Vagina (tissue), 2 donors: ENCODE measurements at regions not wholly inside any gene's neighbourhood (a gene's known extent, or its start where the extent isn't known, plus 50 kb on each side); places are given as distances from the start of the nearest gene placed in this dataset.

Experiments used
- DNase-seq, 2 donors: peaks; one replicate each; pipeline ENCODE4 v3.0.0-alpha.2; 2017; ENCODE audit errors: extremely low spot score in 2 of 2
- H3K27ac ChIP-seq: fragments of 200-600 bp; sonication (generic); one replicate; pipeline ENCODE4 v1.5.1; 2019
- H3K27me3 ChIP-seq: fragments of 200-600 bp; sonication (generic); one replicate; pipeline ENCODE4 v1.5.1; 2019
- H3K36me3 ChIP-seq, 2 donors: fragments of 200-600 bp; sonication (generic); one replicate each; pipeline ENCODE4 v1.5.1; 2017 to 2019
- H3K4me1 ChIP-seq: fragments of 200-600 bp; sonication (generic); one replicate; pipeline ENCODE4 v1.5.1; 2019
- H3K4me3 ChIP-seq, 2 donors: fragments of 200-600 bp; sonication (generic); 1 replicate in 1 of 2; 2 replicates in 1 of 2; pipeline ENCODE4 v1.5.1; 2016 to 2019
- H3K9me3 ChIP-seq: fragments of 200-600 bp; sonication (generic); one replicate; pipeline ENCODE4 v1.5.1; 2019
- POLR2A ChIP-seq, 2 donors: fragments of 450-650 bp; IDR thresholded peaks; one replicate each; pipeline ENCODE4 v1.6.1; 2017; ENCODE audit warnings: antibody characterized with exemption in 2 of 2, mild to moderate bottlenecking in 2 of 2, moderate library complexity in 2 of 2
- POLR2AphosphoS5 ChIP-seq, 2 donors: sonication (generic); formaldehyde crosslinking; IDR thresholded peaks; one replicate each; pipeline ENCODE4 v1.9.0; 2017; ENCODE audit warnings: antibody characterized with exemption in 2 of 2, mild to moderate bottlenecking in 2 of 2, low read depth in 1 of 2; ENCODE audit not compliant: insufficient read depth in 1 of 2
- intact Hi-C: fragments of 100-400 bp; cut with DNase I; formaldehyde crosslinking; loops from one replicate; pipeline ENCODE4 v1.15.1; 2023
- TF ChIP-seq, protein P1 (sequence below), 3 experiments: fragments of 450-650 bp in 2 of 3; fragments of 200-600 bp in 1 of 3; sonication (generic) in 1 of 3; IDR thresholded peaks; one replicate each; pipeline ENCODE4 v1.5.1; 2017 to 2019; ENCODE audit warnings: antibody characterized with exemption in 3 of 3, mild to moderate bottlenecking in 2 of 3, moderate library complexity in 2 of 3

DNA sequence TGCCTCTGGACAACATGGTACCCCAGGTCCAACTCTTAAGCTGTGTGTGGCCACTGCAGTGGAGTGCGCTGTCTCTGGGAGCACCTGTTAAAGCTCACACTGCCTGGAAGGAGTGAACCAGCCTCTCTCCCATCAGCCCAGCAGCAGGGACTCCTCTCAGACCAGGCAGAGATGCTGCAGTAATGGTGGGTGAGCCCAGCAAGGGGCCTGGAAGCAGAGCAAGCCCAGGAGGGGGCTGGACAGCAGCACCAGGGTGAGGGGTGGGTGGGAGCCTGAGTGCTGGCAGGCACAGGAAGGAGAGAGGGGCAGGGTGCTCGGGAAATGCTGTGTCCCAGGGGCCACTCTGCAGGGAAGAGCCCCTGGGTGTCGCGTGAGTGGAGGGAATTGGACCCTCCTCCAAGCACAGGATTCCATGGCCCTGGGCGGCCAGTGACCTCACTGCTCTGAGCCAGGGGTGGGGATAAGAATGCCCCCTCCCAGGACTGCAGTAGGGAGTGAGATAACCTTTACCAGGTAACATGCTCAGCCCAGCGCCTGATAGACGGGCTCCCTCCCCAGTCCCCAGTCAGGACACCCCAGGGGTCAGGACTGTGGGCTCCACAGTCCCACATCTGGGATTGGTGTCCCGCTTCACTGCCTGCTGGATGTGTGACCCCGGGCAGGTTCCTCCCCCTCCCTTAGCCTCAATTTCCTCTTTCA lies 313.1 kb downstream of the MATN1 start:
- Histone ChIP-seq H3K27ac (no peak overlapping the region), H3K4me3 (no peak overlapping the region), H3K4me1 (no peaks in the 10 kb centered on the region), H3K36me3 (no peaks in the 10 kb centered on the region), H3K9me3 (no peaks in the 10 kb centered on the region), H3K27me3 (no peaks in the 10 kb centered on the region)
- TF ChIP-seq POLR2AphosphoS5 (IDR thresholded peaks at IDR 0.05; ENCODE audit: insufficient read depth in 1 of 2, low read depth in 1 of 2) (no peak), POLR2A (IDR thresholded peaks at IDR 0.05) (no peak)
- TF ChIP-seq, protein P1, sequence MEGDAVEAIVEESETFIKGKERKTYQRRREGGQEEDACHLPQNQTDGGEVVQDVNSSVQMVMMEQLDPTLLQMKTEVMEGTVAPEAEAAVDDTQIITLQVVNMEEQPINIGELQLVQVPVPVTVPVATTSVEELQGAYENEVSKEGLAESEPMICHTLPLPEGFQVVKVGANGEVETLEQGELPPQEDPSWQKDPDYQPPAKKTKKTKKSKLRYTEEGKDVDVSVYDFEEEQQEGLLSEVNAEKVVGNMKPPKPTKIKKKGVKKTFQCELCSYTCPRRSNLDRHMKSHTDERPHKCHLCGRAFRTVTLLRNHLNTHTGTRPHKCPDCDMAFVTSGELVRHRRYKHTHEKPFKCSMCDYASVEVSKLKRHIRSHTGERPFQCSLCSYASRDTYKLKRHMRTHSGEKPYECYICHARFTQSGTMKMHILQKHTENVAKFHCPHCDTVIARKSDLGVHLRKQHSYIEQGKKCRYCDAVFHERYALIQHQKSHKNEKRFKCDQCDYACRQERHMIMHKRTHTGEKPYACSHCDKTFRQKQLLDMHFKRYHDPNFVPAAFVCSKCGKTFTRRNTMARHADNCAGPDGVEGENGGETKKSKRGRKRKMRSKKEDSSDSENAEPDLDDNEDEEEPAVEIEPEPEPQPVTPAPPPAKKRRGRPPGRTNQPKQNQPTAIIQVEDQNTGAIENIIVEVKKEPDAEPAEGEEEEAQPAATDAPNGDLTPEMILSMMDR (IDR thresholded peaks at IDR 0.05): no peak
- intact Hi-C loops: no loop called here
- DNase-seq: peak; percentile 76 to 89

DNA sequence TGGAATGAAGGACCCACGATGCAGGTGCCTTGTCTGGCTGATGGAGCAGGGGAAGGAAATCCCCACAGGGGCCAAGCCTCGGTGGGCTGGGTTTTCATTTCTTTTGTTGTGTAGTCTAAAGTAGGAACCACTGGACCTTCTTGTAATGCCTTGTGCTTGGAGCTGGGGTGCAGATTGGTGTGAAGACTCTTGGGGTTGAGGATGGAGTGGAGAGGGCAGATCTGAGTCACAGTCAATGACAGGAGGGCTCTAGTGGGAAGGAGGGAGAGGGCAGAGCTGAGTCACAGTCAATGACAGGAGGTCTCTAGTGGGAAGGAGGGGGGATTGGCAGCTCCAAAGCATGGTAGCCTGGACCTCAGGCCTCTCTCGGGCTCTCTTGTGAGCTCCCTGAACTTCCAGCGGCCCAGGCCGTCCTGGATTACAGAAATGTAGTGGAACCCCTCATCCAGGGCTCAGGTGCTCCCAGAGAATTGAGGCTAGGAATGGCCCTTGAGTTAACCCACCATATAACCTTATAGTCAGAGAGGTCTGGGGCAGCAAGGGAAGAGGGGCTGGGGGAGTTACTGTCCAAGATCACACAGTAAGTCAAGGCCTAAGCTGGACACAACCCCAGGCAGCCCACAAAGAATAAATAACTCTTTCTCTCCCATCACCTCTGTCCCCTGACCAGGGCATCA lies 313.8 kb downstream of the MATN1 start:
- H3K36me3 ChIP-seq: no peaks in the 10 kb centered on the region
- no peaks in the 10 kb centered on the region for H3K27me3 ChIP-seq
- H3K9me3 ChIP-seq: no peaks in the 10 kb centered on the region
- peak; percentile 71 to 88 for DNase-seq
- intact Hi-C loops: no loop called here
- no peak overlapping the region for H3K27ac ChIP-seq
- TF ChIP-seq, protein P1 (IDR thresholded peaks at IDR 0.05): no peak
- TF ChIP-seq POLR2AphosphoS5 (IDR thresholded peaks at IDR 0.05; ENCODE audit: insufficient read depth in 1 of 2, low read depth in 1 of 2): no peak
- no peak for TF ChIP-seq POLR2A (IDR thresholded peaks at IDR 0.05)
- no peak overlapping the region for H3K4me3 ChIP-seq
- H3K4me1 ChIP-seq: no peaks in the 10 kb centered on the region

DNA sequence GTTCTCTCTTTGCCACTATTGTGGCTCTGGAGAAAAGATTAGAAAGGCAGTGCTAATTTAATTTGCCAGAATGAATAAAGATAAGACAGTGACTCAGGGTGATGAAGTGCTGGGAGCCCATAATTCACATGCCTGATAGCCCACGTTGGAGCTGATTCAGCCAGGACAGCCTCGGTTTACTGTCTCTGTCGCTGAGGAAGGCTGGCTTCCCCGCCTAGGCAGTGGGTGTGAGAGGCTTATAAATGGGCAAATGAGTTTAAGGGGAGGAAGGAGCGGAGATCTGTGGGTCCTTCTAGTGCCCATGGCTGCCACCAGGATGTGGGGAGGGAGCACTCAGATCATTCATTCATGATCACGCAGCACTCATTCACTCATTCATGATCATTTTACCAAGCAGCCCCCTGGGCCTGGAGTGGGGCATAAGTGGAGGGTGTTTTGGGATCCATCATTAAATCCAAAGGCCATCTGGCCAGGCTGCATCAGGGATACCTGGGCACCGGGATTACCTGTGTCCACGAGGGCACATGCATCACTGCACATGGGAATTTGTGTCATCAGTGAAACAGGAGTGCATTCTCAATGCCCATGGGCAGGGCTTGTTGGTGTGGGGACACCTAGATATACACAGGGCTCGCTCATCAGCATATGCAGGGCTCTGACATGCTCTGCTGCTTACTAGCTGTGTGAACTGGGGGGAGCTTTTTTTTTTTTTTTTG lies 315.4 kb downstream of the MATN1 start:
- Histone ChIP-seq H3K4me3 (no peak overlapping the region), H3K9me3 (no peaks in the 10 kb centered on the region), H3K27me3 (no peaks in the 10 kb centered on the region), H3K4me1 (no peaks in the 10 kb centered on the region), H3K36me3 (no peaks in the 10 kb centered on the region), H3K27ac (no peak overlapping the region)
- TF ChIP-seq POLR2A (IDR thresholded peaks at IDR 0.05) (no peak), POLR2AphosphoS5 (IDR thresholded peaks at IDR 0.05; ENCODE audit: insufficient read depth in 1 of 2, low read depth in 1 of 2) (no peak)
- TF ChIP-seq, protein P1 (IDR thresholded peaks at IDR 0.05): no peak
- DNase-seq: peak; percentile 56 to 72
- intact Hi-C loops: no loop called here

DNA sequence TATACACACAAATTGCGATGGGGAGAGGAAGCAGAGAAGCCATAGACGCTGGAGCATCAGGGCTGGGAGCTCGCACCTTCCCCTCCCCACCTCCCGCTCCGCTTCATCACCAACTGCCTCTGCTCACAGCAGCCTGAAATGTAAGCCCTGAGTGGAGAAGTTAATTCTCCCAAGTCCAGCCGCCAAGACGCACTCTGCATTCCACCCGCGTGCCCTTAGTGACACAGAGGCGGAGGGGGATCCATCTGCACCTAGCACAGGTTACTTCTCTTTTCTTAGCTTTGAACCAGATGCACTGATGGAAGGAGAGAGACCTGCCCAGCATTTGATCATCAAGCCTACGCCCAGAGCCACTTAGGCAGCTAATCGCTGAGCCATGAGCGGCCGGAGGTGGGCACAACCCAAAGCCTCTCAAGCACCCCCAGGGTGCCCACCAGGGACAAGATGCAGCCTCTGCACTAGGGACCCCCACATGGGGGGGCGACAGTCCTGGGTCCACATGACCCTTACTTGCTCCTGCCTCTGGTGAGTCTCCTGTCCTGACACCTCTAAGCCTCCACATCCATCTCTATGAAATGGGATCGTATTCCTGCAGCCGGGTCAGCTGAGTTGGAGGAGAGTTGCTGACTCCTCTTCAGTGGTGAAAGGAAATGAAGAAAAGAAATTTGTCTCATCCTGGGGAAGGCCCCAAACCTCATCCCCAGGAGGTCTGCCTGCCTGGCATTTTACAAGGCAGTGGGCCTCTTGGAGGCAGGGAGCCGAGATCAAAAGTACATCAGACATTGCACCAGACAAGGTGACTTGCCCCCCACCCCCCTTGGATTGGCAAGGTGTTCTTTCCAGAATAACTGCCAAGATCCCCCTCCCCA lies 316.2 kb downstream of the MATN1 start:
- no peaks in the 10 kb centered on the region for H3K9me3 ChIP-seq
- no peaks in the 10 kb centered on the region for H3K27me3 ChIP-seq
- DNase-seq: peak; percentile 74 to 79
- H3K27ac ChIP-seq: no peak overlapping the region
- H3K4me1 ChIP-seq: no peaks in the 10 kb centered on the region
- H3K36me3 ChIP-seq: no peaks in the 10 kb centered on the region
- intact Hi-C loops: no loop called here
- no peak overlapping the region for H3K4me3 ChIP-seq
- TF ChIP-seq, protein P1 (IDR thresholded peaks at IDR 0.05): no peak
- TF ChIP-seq POLR2A (IDR thresholded peaks at IDR 0.05) (no peak), POLR2AphosphoS5 (IDR thresholded peaks at IDR 0.05; ENCODE audit: insufficient read depth in 1 of 2, low read depth in 1 of 2) (no peak)
